Left lobe of liver (tissue), 2 donors: ENCODE measurements at regions not wholly inside any gene's neighbourhood (a gene's known extent, or its start where the extent isn't known, plus 50 kb on each side); places are given as distances from the start of the nearest gene placed in this dataset.

ENCODE experiments used
- ATAC-seq: fragments of 200-7000 bp; cut with Tn5 transposase; one replicate; pipeline ENCODE4 v1.9.1; 2020; ENCODE audit warnings: mild to moderate bottlenecking, moderate library complexity
- DNase-seq: peaks from one replicate; pipeline ENCODE4 v3.0.0-alpha.2; 2020; ENCODE audit warnings: low spot score
- donor health status: DM: no; HTN: no; CAD: no; lungs with moderate emphysema.
- donor health status: DM: no; HTN: yes; CAD: no.

GRCh38 chr15:62942428-62942827 is 100.1 kb upstream of the TPM1 start:
- no peak for DNase-seq
- no peak for ATAC-seq

- ATAC-seq (no peak), DNase-seq (no peak)
Observed at GRCh38 chr15:62945063-62945462, 97.5 kb upstream of the TPM1 start.

- DNase-seq (no peak), ATAC-seq (no peak)
Observed at GRCh38 chr15:62945760-62946159, 96.8 kb upstream of the TPM1 start.

GRCh38 chr15:62946940-62947339 is 95.6 kb upstream of the TPM1 start:
- ATAC-seq (no peak), DNase-seq (no peak)

- DNase-seq (peak; percentile 61), ATAC-seq (peak; percentile 85)
Observed at GRCh38 chr15:62950462-62950931, 92.0 kb upstream of the TPM1 start.

- DNase-seq (no peak), ATAC-seq (no peak)
Observed at GRCh38 chr15:62951481-62951880, 91.1 kb upstream of the TPM1 start.

GRCh38 chr15:62953021-62953420 is 89.5 kb upstream of the TPM1 start:
- no peak for DNase-seq
- ATAC-seq = no peak

- ATAC-seq (no peak), DNase-seq (no peak)
Observed at GRCh38 chr15:62953496-62954045, 89.0 kb upstream of the TPM1 start.

GRCh38 chr15:62957130-62957529 is 85.4 kb upstream of the TPM1 start:
- no peak for DNase-seq

GRCh38 chr15:62958528-62959363 is 83.8 kb upstream of the TPM1 start:
- DNase-seq = peak; percentile 89
- ATAC-seq = peak; percentile 91

More at GRCh38 chr15:62957130-62957529, 85.4 kb upstream of the TPM1 start:
- peak; percentile 24 for ATAC-seq

GRCh38 chr15:62961134-62961533 is 81.4 kb upstream of the TPM1 start:
- peak; percentile 52 for DNase-seq

GRCh38 chr15:62962101-62962995 is 80.2 kb upstream of the TPM1 start:
- ATAC-seq = no peak
- no peak for DNase-seq

More at GRCh38 chr15:62961134-62961533, 81.4 kb upstream of the TPM1 start:
- ATAC-seq = peak; percentile 58

GRCh38 chr15:62964251-62964650 is 78.3 kb upstream of the TPM1 start:
- DNase-seq = no peak
- no peak for ATAC-seq

GRCh38 chr15:62966294-62967078 is 76.1 kb upstream of the TPM1 start:
- DNase-seq = no peak
- ATAC-seq = no peak

GRCh38 chr15:62968699-62969098 is 73.8 kb upstream of the TPM1 start:
- ATAC-seq (no peak), DNase-seq (no peak)

GRCh38 chr15:62969442-62970089 is 73.0 kb upstream of the TPM1 start:
- DNase-seq (no peak), ATAC-seq (no peak)

- DNase-seq (peak; percentile 67), ATAC-seq (peak; percentile 92)
Observed at GRCh38 chr15:62972814-62973213, 69.7 kb upstream of the TPM1 start.

GRCh38 chr15:62975515-62975914 is 67.0 kb upstream of the TPM1 start:
- ATAC-seq (no peak), DNase-seq (no peak)

GRCh38 chr15:62976301-62976881 is 66.2 kb upstream of the TPM1 start:
- no peak for DNase-seq
- ATAC-seq = no peak
